T47D (cell line): ENCODE measurements at regions not wholly inside any gene's neighbourhood (a gene's known extent, or its start where the extent isn't known, plus 50 kb on each side); places are given as distances from the start of the nearest gene placed in this dataset.
A peak's percentile ranks its signal among the peaks of the same experiment; 100 is the strongest.

Experiments used
- DNase-seq, 2 experiments: peaks; one replicate each; pipeline versions ENCODE4 v3.0.0 to v3.0.0-alpha.2; 2011 to 2012; ENCODE audit warnings: low read depth in 1 of 2, low spot score in 1 of 2
- JUND ChIP-seq: IDR thresholded peaks from 2 replicates; pipeline ENCODE4 v1.6.1; 2012; ENCODE audit warnings: low read depth
- in situ Hi-C: cut with HindIII; loops from 2 replicates; pipeline ENCODE4 v1.10.0; 2016; ENCODE audit warnings: low sequenced_read_pairs, low pct_unique_long_range_greater_than_20kb

DNA sequence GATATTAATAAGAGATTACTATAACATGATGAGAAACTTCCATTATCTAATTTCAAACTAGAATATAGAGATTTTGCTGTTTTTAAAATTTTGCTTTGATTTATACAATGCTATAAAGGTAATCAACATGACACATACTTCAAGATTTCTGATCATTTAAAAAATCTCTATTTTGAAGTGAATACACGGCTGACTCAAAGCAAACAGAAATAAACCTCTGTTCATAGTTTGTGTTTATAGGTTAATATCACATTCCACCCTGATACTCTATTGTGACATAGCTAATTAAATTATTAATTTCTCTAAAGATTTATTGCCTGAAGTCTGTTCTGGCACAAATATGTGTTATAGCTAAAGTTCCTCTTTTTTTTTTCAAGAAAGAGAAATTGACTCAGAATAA is 349.2 kb downstream of the TLL1 start:
- no peak for DNase-seq
- in situ Hi-C loops, result no loop called here
- no peak for TF ChIP-seq JUND

DNA sequence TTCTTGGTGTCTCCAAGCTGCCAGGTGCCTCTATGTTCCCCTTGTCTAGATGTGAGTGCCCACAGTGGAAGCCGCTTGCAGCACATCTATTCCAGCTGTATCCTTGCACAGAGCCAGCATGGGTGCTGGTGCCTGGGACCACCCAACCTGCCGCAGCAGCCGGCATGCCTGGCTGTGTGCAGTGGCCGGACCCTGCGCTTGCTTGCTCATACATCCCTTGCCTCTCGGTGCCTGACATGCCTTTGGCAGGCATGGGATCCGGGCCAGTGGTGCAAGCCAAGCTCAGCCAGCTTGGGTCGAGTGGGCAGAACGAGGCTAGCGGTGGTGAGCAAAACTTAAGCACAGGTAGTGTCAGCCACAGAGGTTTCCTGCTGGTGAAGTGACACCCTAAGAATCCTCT is 355.1 kb downstream of the TLL1 start:
- TF ChIP-seq JUND, result no peak
- in situ Hi-C loops, result no loop called here
- no peak for DNase-seq

DNA sequence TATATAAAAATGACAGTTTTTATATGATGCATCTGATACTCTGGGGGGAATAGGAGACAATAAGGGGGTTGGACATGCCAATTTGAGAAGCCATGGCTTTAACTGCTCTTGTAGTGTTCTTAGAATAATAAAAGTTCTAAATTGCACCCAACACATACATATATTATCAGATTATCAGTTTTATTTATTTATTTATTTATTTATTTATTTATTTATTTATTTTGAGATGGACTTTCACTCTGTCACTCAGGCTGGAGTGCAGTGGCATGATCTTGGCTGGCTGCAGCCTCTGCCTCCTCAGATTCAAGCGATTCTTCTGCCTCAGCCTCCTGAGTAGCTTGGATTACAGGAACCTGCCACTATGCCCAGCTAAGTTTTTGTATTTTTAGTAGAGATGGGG is 356.8 kb downstream of the TLL1 start:
- in situ Hi-C loops, result no loop called here
- no peak for DNase-seq
- TF ChIP-seq JUND, result no peak

DNA sequence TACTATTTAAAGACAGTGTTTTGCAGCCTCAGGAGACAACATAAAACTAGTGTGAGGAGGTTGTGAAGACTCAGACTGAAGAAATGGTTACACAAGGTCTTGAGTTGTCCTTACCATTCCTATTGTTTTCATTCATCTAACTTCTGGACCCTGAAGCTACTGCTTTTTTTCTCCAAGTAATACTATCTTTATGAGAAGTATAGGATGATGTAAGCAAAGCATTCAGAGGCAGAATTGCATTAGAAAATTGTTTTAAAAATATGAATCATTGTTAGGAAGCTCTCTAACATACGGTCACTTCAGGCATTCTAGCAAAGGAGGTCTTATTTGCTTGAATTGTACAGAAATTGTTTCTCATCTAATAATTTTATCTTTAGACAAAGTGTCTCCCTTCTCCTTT is 357.8 kb downstream of the TLL1 start:
- TF ChIP-seq JUND, result no peak

DNA sequence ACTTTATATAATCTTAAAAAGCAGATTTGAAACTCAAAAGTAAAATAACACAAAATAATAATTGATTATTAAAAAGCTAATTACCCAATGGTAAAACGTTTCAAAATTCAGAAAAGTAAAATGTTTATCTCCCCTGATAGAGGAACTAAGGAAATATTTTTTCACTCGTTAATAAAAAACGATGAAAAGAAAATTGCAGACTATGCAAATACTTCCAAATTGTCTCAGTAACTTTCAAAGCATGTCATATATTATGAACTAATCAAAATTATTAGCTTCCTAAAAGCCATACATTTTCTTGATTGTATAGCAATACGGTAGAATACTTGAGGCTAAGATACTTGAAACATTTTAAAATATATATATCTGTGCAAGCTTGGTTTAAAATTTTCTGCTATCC is 366.3 kb downstream of the TLL1 start:
- TF ChIP-seq JUND, result no peak
- no peak for DNase-seq
- in situ Hi-C loops, result no loop called here

More for the DNA sequence above, 357.8 kb downstream of the TLL1 start:
- no peak for DNase-seq
- in situ Hi-C loops, result no loop called here

DNA sequence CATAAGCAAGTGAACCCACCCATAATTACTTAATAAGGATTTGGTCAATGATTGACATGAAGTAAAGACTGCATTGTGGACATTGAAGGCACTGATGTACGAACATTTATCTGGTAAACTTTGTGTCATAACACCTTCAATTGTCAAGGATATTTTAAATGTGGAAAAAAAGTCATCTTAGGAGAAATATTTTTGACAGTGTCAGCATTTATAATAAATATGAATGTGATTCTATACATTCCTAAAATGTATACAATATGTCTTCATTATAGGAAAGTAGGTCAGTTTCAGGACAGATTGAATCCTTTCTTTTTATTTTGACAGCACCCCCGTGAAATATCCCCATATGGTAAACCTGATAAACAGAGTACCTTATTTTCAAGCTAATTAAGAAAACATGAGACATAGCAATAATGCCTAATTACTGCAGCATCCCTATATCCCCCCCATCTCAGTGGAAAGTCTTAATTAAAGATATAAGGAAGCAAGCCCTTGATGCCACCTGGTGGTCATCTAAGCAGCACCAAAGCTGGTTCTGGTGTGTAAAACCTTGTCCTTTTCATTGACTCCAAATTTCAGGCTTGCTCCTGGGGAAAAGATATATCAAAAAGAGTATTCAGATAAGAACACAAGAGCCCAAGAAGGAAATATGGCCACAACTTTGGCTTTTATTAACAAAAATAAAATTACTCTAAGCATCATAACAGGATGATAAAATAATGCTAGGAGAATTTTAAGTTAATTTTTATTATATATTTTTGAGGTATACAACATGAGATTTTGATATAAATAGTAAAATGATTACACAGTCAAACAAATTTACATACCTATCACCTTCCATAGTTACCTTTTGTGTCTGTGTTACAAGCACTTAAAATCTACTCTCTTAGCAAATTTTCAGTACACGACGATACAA is 379.7 kb downstream of the TLL1 start:
- TF ChIP-seq JUND, result no peak
- in situ Hi-C loops, result no loop called here
- peak in 1 of 2 experiments; percentile 58 for DNase-seq

DNA sequence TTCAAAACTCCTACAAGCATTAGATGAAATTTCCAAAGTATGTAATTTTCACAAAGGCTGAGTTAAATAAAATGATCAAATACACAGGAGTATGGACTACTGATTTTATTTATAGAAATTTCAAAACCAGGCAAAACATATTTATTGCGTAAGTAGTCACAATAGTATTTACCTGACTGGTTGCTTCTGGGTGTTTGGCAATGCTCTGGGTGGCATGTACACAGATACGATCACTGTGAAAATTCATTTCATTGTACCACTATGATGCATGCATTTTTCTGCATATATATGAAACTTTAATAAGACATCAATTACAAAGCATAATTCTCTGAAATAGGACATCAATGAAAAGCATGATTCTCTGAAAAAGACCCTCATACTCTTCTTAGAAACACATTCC is 384.2 kb downstream of the TLL1 start:
- peak; percentile 39; the same call in 1 of the 2 replicates for TF ChIP-seq JUND
- in situ Hi-C loops, result no loop called here
- peak; percentile 6 to 45 for DNase-seq

DNA sequence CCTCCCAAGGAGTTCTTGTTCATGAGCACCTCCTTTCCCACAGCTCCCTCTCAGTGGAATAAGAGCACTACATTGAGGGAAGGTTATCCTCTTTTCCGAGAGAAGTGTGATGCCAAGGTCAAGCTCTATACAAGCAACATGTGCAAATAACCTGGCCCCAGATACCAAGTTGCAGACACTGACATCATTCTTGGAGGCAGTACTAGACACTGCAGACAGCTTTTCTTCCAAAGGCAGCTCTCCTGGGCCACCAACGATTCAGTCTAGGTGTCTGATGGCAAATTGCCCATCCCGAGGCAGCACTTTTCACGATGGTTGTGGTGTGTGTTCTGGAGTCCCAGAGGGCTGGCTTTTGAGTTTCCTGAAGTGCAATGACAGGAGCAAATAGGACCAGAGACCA is 384.9 kb downstream of the TLL1 start:
- DNase-seq, result peak in 1 of 2 experiments; percentile 53
- in situ Hi-C loops, result no loop called here

DNA sequence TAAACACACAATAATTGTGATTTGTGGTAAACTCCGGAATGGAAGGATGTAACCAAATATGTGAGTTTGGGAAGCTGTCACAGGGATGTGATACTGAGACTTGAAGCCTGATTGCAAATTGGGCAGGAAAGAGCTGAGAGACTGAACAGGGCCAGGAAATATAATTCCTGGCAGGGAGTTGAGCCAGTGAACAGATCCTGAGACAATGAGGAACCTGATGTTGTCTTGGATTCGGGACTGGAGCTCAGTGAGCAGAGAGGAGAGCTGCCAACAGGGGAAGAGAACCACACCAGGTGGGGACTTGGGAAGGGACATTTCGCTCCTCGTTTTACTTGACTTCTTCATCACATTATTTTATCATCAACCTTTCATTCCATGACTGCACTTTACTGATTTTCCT is 386.0 kb downstream of the TLL1 start:
- no peak for DNase-seq
- TF ChIP-seq JUND, result no peak
- in situ Hi-C loops, result no loop called here

More for the DNA sequence above, 384.9 kb downstream of the TLL1 start:
- TF ChIP-seq JUND, result no peak

DNA sequence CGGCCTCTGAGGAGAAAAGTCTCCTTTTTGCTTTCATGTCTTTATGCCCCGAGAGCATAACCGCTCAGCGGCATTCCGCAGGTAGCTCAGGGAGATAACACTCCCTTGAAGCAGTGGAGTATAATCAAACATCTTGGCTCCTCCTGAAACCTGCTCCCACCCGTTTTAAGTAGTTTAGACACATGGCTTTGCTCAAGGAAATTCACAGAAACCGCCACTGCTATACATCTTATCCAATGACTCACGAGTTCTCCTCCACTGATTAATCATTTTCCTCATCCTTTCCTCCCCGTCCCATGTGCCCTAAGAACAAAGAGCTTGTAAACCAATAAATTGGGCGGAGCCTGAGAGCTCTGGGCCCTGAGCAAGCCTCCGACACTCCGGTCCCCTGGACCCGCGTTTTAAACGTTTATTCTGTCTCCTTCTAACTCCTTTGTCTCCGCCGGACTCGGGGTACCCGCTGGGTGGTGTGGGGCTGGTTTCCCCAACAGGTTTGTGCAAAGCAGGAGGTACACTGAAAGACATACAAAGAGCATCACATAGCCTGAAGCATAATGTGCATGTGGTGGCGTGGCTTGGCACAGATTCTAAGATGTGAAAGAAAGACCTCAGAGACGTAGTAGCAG is 401.2 kb downstream of the TLL1 start:
- in situ Hi-C loops, result no loop called here
- no peak for DNase-seq

DNA sequence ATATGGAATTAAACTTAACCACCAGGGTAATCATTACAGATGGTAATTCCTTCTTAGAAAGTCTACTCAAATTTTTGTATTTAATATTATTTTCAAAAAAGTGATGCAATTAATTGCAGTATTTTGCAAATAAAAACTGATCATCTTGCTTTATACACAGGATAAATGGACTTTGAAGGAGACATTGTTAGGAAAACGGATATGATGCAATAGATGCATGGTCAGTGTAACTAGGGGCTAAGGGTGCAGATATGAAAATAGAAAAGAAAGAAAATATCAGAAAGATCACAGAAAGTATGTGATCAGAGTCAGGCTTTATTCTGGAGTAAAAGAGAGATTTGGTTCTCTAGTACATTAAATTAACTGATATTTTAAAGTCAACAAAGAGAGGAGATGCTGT is 401.7 kb downstream of the TLL1 start:
- in situ Hi-C loops, result no loop called here
- DNase-seq, result no peak
- no peak for TF ChIP-seq JUND

More for the DNA sequence above, 401.2 kb downstream of the TLL1 start:
- no peak for TF ChIP-seq JUND

DNA sequence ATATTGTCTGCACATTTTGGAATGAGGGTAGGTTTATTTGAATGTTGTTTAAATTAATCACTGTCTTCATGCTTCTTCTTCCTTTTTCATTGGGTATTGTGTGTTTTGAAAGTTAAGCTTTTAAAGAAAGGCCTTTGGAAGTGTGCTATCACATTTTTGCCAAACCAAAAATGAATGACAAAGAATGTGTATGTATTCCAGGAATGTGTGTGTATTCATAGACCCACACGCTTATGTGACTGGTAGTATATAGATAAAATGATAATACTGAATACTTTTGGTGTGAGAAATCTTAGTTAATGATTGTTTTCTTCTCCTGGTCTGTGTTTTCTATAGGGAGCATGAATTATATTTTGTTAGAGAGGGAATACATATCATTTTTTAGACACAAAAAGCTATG is 404.4 kb downstream of the TLL1 start:
- DNase-seq, result no peak
- no peak for TF ChIP-seq JUND
- in situ Hi-C loops, result no loop called here

DNA sequence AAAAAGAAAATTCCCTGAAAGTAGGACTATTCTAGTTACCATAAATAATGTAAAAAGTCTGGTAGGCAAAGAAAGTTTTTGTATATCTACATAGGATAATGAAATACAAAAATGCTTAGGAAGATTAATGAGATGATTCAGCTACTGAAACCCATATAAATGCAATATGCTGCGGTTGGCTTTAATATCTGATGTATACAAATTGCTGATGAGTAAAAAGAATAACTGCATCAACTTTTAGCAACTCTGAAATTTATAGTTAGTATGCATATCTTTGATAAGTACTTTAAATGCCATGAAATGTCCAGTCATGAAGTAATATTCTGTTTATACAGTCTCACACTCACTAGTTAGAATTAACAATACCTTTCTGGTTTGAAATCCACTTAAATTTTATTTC is 404.8 kb downstream of the TLL1 start:
- in situ Hi-C loops, result no loop called here
- DNase-seq, result no peak

More for the DNA sequence above, 404.8 kb downstream of the TLL1 start:
- no peak for TF ChIP-seq JUND
